GM18868 (cell line): ENCODE measurements at regions not wholly inside any gene's neighbourhood (a gene's known extent, or its start where the extent isn't known, plus 50 kb on each side); places are given as distances from the start of the nearest gene placed in this dataset.
"Not testable (repeated sequence)": the region's sequence is repeated elsewhere in the genome, so short reads cannot be mapped to it uniquely, and the experiment has no call there.

Experiments used
- ATAC-seq: cut with Tn5 transposase; IDR thresholded peaks from one replicate; pipeline ENCODE4 v1.9.1; 2021; ENCODE audit warnings: mild to moderate bottlenecking, moderate library complexity; ENCODE audit not compliant: unreplicated experiment

DNA sequence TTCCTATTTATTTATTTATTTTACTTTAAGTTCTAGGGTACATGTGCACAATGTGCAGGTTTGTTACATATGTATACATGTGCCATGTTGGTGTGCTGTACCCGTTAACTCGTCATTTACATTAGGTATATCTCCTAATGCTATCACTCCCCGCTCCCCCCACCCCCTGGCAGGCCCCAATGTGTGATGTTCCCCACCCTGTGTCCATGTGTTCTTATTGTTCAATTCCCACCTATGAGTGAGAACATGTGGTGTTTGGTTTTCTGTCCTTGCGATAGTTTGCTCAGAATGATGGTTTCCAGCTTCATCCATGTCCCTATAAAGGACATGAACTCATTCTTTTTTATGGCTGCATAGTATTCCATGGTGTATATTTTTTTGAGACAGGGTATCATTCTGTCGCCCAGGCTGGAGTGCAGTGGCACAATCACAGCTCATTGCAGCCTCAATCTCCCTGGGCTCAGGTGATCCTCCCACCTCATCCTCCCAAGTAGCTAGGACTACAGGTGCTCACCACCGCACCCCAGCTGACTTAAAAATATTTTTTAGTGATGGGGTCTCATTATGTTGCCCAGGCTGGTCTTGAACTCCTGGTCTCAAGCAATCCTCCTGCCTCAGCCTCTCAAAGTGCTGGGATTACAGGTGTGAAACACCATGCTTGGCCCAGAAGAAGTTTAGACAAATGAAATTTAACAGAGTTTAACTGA is 140.6 kb downstream of the NPIPB5 start:
- not testable (repeated sequence) for ATAC-seq

DNA sequence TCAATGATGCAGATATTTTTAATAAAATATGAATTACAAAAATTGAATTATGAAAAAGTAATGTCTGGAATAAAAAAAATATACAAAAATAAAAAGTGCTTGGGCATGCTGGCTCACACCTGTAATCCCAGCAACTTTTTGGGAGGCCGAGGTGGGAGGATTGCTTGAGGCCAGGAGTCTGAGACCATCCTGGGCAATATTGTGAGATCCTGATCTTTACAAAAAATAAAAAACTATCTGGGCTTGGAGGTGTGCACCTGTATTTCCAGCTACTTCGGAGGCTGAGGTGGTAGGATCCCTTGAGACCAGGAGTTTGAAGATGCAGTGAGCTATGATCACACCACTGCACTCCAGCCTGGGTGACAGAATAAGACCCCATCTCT is 141.8 kb downstream of the NPIPB5 start:
- ATAC-seq: no peak

DNA sequence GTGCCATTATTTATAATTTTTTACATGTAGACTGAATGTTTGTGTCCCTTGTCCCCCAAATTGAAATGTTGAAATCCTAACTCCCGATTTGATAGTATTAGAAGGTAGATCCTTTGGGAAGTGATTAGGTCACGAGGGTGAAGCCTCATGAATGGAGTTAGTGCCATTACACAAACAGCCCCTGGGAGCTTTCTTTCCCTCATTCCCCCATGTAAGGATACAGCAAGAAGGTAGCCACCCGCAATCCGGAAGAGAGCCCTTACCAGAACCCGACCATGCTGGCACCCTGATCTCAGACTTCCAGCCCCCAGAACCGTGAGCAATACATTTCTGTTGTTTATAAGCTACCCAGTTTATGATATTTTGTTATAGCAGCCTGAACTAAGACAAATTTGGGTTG is 143.2 kb downstream of the NPIPB5 start:
- ATAC-seq: no peak

DNA sequence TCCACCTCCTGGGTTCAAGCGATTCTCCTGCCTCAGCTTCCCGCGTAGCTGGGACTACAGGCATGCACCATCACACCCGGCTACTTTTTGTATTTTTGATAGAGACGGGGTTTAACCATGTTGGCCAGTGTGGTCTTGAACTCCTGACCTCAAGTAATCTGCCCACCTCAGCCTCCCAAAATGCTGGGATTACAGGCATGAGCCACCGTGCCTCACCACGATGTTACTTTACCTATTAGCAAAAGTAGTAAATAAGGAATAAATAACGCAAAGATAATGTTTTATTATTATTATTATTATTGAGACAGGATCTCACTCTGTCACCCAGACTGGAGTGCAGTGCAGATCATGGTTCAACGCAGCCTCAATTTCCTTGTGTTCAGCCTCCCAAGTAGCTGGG is 145.9 kb downstream of the NPIPB5 start:
- not testable (repeated sequence) for ATAC-seq

DNA sequence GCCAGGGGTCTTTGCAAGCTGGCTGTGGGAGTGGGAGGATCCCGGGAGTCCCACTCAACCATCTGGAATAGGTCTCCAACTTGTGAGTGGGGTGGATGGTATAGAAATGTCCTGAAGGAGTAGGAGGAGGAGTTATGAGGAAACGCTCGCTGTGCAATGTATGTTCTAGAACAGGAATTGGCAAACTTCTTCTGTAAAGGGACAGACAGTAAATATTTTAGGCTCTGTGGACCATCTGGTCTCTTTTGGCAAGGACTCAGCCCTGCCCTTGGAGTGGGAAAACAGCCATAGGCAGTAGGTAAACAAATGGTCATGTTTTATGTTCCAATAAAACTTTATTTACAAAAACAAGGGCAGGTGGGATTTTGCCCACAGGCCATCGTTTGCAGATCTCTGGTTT is 149.2 kb downstream of the NPIPB5 start:
- ATAC-seq: no peak

DNA sequence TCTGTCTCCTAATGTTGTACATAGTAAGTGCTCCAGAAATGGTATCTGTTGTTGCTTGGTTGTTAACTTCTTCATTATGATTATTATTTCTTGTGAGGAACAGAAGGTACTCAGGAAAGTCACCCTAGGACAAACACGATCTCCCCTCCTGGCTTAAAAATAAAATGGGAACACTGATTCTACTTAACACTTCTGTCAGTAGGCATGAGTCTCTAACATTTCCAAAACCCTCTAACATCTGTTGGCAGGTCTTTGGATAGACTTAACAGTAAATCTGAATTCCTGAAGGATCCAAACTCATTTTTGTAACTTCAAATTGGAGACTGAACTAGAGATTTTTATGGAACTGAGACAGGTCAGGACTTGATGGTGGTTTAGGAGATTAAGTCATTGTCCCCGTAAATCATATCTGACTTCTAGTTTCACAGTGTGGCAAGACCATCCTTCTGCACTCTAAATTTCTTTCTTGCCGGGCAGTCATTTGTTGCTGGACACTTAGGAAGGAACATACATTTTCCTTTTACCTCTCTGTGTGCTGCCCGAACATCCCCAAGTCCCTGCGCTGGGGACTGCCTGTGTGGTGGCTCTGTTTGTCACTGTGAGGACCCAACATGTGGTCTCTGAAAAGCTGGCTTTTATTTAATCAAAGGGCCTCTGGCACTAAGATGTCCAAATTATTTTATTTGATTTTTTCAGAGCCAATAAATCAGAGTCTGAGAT is 149.9 kb downstream of the NPIPB5 start:
- no peak for ATAC-seq

DNA sequence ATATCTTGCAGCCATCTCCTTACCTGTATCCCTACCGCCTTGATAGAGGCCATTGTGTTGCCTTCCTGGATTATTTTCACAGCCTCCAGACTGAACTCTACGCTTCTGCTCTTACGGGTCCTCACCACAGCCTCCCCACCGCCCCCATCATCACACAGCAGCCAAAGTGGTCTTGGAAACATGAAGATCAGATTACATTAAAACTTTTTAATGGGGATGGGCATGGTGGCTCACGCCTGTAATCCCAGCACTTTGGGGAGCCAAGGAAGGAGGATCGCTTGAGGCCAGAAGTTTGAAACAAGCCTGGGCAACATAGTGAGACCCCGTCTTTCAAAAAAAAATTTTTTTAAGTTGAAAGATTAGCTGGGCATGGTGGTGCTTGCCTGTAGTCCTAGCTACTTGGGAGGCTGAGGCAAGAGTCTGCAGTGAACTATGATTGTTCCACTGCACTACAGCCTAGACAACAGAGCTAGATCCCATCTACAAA is 150.5 kb downstream of the NPIPB5 start:
- ATAC-seq: no peak

DNA sequence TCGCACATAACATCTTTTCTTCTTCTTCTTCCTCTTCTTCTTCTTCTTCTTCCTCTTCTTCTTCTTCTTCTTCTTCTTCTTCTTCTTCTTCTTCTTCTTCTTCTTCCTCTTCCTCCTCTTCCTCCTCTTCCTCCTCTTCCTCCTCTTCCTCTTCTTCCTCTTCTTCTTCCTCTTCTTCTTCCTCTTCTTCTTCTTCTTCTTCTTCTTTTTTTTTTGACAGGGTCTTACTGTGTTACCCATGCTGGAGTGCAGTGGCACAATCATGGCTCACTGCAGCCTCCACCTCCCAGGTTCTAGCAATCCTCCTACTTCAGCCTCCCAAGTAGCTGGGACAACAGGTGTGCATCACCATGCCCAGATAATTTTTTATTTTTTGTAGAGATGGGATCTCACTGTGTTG is 151.0 kb upstream of the HS3ST2 start:
- ATAC-seq: not testable (repeated sequence)

DNA sequence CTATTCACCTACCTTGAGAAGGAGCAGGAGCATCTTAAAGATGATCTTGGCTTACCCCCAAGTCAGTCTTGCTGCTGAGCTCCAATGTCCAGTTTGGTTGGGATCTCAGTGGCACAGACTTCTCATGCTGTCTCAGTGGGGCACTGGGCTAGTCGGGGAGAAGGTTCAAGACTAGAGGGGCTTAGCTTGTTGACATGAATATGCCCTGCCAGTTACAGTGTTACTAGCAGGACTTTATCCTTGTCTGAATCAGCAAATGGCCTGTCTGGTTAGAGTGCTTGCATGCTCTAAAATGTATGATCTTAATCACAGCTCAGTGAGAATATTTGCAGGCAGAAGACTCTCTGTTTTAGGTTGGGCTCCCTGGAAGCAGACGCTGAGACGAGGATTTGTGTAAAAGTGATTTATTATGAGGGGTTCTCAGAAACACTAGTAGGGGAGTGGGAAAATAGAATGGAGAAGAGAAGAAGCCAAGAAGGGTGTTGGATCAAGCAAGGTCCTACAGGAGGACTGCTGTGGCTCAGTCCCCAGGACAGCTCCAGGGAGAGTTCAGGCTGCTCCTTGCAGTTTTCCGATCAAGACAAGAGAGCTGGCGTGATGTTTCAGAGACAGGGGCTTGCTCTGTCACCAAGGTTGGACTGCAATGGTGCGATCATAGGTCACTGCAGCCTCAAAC is 150.4 kb upstream of the HS3ST2 start:
- no peak for ATAC-seq

DNA sequence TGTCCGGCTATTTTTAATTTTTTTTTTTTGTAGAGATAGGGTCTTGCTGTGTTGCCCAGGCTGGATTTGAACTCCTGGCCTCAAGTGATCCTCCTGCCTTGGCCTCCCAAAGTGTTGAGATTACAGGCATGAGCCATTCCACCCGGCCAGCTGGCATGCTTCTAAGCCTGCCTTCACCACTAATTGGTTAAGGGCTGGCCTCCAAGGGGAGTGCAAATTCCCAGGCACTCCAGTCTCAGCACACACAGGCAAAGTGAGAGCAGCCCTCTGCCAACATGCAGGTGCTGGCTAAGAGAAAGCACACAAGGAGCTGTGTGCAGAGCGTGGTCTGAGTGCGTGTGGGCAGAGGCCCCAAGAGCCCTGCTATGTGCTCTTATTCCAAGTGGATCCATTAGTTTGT is 149.8 kb upstream of the HS3ST2 start:
- no peak for ATAC-seq

DNA sequence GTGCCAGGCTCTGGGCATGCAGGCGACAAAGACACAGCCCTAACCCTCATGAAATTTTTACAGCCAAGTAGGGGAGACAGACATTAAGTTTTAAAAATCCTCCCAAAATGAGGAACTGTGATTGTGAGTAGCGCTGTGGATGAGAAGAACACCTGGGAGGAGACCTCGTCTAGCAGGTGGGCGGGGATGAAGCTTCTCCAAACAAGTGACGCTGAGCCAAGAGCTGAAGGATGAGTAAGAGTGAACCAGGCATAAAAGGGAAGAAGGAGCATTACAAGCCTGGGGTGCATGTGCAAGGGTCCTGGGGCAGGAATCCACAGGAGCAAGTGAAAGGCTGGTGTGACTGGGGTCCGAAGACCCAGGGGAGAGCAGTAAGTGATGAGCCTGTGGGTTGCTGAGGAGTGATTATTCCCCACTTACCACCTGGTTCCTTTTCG is 149.4 kb upstream of the HS3ST2 start:
- ATAC-seq: no peak

DNA sequence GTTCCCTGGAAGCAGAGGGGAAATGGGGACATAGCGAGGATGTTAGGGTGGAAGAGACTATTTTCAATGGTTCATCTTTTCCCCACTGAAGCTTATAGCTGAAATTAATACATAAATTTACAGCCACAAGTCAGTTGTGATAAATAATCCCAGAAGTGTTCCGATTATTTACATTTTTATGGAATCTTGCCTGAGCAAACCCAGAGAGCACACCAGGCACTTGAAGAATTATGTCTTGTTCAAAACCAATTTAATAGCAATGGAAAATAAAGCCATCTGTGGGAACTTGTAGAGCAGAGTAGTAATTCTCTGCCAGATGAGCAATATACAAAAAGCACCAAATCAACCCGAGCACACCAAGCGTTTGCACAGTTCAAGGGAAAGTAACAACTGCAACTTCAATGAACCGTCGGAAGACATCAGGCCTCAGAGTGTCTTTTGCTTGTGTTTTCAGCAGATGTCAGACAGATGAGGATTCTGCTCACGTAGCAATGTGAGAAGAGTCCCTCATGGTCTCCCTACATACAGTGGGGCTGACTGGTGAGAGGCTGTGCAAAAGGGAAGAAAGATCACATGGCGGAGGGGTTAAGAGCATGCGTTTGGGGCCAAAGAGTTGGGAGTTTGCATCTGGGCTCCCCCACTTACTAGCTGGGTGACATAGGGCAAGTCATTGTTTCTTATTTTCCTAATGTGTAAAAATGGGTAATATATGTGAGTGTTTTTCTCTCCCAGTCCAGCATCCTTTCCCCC is 148.7 kb upstream of the HS3ST2 start:
- ATAC-seq: no peak

DNA sequence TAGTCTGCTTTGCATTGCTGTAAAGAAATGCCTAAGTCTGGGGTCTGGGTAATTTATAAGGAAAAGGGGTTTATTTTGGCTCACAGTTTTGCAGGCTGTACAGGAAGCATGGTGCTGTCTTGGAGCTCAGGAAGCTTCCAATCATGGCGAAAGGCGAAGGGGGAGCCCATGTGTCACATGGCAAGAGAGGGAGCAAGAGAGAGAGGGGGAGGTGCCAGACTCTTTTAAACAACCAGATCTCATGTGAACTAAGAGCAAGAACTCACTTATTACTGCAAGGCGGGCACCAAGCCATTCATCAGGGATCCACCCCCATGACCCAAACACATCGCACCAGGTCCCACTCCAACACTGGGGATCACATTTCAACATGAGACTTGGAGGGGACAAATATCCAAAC is 148.2 kb upstream of the HS3ST2 start:
- ATAC-seq: no peak

DNA sequence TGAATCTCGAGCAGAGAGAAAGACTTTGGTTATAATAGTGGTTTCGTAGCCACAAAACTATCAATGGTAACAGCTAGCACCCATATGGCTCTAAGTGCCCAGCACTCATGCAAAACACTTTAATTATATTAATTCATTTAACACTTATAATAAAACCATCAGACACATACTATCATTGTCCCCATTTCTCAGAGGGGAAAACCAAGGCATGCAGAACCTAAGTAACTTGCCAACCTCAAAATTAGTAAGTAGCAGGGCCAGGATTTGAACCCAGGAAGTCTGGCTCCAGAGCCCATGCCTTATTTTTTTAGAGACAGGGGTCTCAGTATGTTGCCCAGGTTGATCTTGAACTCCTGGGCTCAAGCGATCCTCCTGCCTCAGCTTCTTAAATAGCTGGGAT is 145.6 kb upstream of the HS3ST2 start:
- ATAC-seq: no peak

DNA sequence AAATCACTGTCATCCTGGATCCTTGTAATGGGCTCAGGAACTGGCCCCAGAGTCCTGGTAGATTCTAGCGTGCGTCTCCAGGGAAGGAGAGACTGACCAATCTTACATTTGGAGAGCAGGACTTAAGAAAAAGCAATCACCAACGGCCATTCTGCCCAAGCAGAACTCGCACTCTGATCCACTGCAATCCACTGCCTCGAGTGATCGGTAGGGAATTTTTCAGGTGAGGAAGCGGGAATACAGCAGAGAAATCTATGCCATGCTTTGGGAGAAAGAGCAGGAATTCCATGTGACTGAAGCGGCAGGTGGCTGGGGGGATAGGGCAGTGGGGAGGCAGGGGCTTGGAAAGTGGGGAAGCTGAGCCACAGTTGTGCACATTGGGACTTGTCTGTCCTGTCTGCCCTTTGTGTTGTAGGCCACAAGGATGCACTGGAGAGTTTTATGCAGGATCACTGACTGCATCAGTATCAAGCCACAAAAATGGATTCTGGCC is 143.9 kb upstream of the HS3ST2 start:
- ATAC-seq: no peak

DNA sequence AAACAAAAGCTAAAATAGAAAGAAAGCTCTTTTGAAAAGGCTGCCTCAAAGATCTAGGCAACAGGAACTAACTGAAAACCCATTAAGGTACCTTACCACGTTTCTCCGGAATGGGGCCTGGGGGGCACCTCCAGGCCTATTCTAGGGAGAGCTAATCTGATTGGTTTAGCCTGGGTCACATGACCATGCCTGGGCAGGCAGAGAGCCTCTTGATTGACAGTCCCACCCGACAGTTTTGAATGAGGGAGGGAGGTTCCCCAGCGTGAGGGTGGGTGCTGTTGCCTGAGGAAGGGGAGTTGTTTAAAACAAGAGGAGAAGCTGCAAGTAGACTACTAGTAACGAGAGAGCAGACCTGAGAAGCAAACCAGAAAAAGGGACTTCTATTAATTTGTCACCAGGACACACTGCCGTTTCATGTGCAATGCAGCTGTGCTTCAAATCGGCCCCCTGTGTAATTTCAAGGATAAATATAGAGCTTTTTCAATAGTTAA is 143.4 kb upstream of the HS3ST2 start:
- ATAC-seq: no peak

DNA sequence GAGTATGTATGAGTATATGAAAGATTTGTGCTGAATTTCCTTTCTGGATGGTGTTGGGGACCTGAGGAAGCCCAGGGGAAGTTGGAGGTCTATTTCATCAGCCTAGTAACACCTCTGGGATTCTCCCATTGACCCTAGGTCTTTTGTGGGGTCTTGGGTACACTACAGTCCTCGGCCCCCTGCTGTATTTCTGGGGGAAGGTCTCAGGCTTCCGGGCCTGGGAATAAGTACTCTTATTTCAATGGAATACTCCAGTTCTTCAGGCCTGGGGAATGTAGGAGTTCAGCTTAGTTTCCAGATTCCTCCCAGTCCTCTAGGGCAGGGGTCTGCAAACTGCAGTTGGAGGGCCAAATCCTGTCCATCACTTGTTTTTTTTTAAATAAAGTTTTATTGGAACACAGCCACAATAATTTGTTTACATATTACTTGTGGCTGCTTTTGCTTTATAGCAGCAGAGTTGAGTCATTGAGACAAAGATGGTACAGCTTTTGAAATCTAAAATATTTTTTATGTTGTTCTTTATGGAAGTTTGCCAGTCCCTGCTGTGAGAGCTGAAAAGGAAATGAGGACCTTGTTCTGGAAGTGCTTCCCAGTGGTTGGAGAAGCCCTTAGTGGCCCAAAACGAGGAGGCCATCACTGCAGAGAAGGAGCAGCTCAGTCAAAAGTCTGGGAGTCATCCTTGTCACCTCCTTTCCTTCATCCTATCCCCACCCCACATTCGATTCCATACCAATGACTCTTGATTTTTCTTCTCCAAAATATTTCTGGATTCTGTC is 142.5 kb upstream of the HS3ST2 start:
- ATAC-seq: no peak

DNA sequence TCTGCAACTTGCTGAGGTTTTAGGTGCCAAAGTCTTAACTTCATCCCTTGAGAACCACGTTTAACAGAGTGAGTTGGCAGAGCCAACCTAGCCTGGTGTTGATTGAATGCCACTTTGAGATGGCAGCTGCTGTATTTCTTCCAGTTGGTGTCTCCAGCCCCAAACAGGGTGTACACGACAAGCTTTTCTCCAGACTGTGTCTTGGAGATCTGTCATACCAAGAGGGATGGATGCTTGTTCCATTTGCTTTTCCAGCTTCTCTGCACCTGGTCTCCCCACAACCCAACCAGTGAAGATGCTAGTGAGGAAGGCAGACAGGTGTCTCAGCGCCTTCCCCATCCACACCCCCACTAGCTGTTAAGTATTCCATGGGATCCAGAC is 141.1 kb upstream of the HS3ST2 start:
- no peak for ATAC-seq

DNA sequence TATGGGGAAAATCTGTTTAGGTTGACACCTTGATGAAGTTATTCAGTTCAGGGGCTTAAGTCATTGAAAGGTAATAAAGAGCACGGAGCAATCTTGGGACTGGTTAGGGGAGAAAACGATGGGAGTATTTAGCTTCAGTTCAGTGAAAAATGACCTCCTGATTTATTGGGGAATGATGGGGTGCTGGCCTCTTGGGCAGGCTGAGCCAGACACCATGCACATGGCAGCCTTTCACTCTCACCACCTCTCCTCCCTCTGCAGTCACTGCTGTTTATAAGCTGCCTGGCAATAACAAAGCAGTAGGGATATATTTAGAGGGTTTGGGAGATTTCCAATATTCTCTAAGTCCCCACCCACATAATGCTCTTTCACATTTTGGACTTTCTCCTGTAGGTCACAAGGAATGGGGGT is 140.5 kb upstream of the HS3ST2 start:
- no peak for ATAC-seq

DNA sequence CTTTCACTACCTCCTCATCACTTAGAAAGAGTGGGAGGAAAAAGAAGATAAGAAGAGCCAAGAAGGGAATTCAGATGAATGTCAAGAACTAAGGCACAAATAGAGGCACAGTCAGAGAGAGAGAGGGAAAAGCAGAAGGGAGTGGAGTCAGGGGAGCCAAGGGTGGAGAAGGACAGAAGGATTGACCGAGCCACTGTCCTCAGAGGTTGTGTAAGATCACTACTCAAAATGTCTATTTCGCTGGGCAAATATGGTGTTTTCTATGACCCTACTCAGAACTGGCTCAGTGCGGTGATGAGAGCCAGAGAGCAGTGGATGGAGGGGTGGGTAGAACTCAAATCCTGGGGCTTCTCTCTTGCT is 139.2 kb upstream of the HS3ST2 start:
- no peak for ATAC-seq
